ENCODE measurements at regions not wholly inside any gene's neighbourhood (a gene's known extent, or its start where the extent isn't known, plus 50 kb on each side); places are given as distances from the start of the nearest gene placed in this dataset.

- Histone ChIP-seq H3K27me3 (ENCODE audit: insufficient read depth, low read length) (no peaks in the 10 kb centered on the region), H3K9me3 (ENCODE audit: control insufficient read depth in 1 of 2, insufficient read depth in 1 of 2, low read depth in 1 of 2, low read length in 2 of 2) (peaks cover 4 to 5% of the 10 kb centered on the region in 2 experiments; a peak in 2 of 4 replicates), H3K9ac (ENCODE audit: low read length) (no peak overlapping the region), H3K9me2 (ENCODE audit: insufficient read depth) (no peaks in the 10 kb centered on the region), H3K36me3 (ENCODE audit: control insufficient read depth in 1 of 2, insufficient read depth in 2 of 2, low read length in 2 of 2) (no peaks in the 10 kb centered on the region), H3K79me2 (ENCODE audit: insufficient read depth, low read length) (no peaks in the 10 kb centered on the region), H4K20me1 (ENCODE audit: insufficient read depth) (no peaks in the 10 kb centered on the region), H3K4me3 (replicated peaks in 1 of 2; ENCODE audit: low read depth in 1 of 2, low read length in 2 of 2) (no peak overlapping the region), H2AFZ (ENCODE audit: low read depth, low read length, poor library complexity, severe bottlenecking) (no peak overlapping the region), H3K4me2 (ENCODE audit: low read length) (no peak overlapping the region), H3K27ac (ENCODE audit: low read depth, low read length) (no peak overlapping the region), H3K4me1 (ENCODE audit: control insufficient read depth in 1 of 2, insufficient read depth in 2 of 2, low read length in 2 of 2) (no peaks in the 10 kb centered on the region)
- no peak for DNase-seq (ENCODE audit: low read depth, low spot score)
- ChIA-PET POLR2A (no interaction called here), RAD21 (ENCODE audit: low non-redundant PET in 1 of 2, low total read pairs in 2 of 2, uncharacterized antibody in 2 of 2, unreplicated experiment in 2 of 2) (no interaction called here), CTCF (no interaction called here)
- TF ChIP-seq ZNF274 (IDR thresholded peaks at IDR 0.05; ENCODE audit: low read depth, low read length), result no peak
- TF ChIP-seq CBX3 (IDR thresholded peaks at IDR 0.05; ENCODE audit: low read depth), result no peak
- no peak for TF ChIP-seq SIN3A (IDR thresholded peaks at IDR 0.05; ENCODE audit: low read depth)
- TF ChIP-seq ATF3 (IDR thresholded peaks at IDR 0.05), result no peak
- TF ChIP-seq JUND (IDR thresholded peaks at IDR 0.05), result no peak
- no peak for TF ChIP-seq POLR2A (IDR thresholded peaks at IDR 0.05; ENCODE audit: borderline replicate concordance, extremely low read depth, insufficient read depth, insufficient read length)
- no peak for TF ChIP-seq POLR2AphosphoS5 (IDR thresholded peaks at IDR 0.05; ENCODE audit: low read depth, low read length)
- TF ChIP-seq RAD21 (IDR thresholded peaks at IDR 0.05; ENCODE audit: low read depth), result no peak
- no peak for TF ChIP-seq MAX (IDR thresholded peaks at IDR 0.05)
- TF ChIP-seq EZH2 (IDR thresholded peaks at IDR 0.05), result no peak
- TF ChIP-seq FOSL1 (IDR thresholded peaks at IDR 0.05; ENCODE audit: low read depth), result no peak
- TF ChIP-seq ZFX (IDR thresholded peaks at IDR 0.05), result no peak
- no peak for TF ChIP-seq TCF7L2 (IDR thresholded peaks at IDR 0.05; ENCODE audit: borderline replicate concordance, extremely low read depth, insufficient read depth, insufficient read length)
- no peak for TF ChIP-seq SP1 (IDR thresholded peaks at IDR 0.05; ENCODE audit: low read depth)
- no peak for TF ChIP-seq ELF1 (IDR thresholded peaks at IDR 0.05; ENCODE audit: borderline replicate concordance, low read depth)
- TF ChIP-seq CTCF (IDR thresholded peaks at IDR 0.05 in 2 of 3, conservative IDR thresholded peaks at IDR 0.05 in 1 of 3; ENCODE audit: borderline replicate concordance in 1 of 3, insufficient read depth in 1 of 3, low read depth in 2 of 3, low read length in 2 of 3), result no peak
- no peak for TF ChIP-seq YY1 (IDR thresholded peaks at IDR 0.05; ENCODE audit: extremely low read depth, insufficient replicate concordance, low read depth, low read length)
- TF ChIP-seq SRF (IDR thresholded peaks at IDR 0.05; ENCODE audit: low read depth), result no peak
- TF ChIP-seq EZH2phosphoT487 (IDR thresholded peaks at IDR 0.05; ENCODE audit: borderline replicate concordance), result no peak
- intact Hi-C loops (cut with micrococcal nuclease), result no loop called here
- ATAC-seq, result no peak
- no TSS peak for BruUV-seq (replicated peaks)
Observed at GRCh38 chr3:20742903-20743552, 557.0 kb upstream of the SGO1 start.

Measured in HCT116 (cell line).